Esophagus squamous epithelium (tissue), 5 donors: ENCODE measurements at regions not wholly inside any gene's neighbourhood (a gene's known extent, or its start where the extent isn't known, plus 50 kb on each side); places are given as distances from the start of the nearest gene placed in this dataset.

Experiments used
- DNase-seq: peaks from one replicate; lab custom pipeline; 2025; lab: John Stamatoyannopoulos, UW
- H3K27ac ChIP-seq, 4 donors: fragments of 200-600 bp; sonication (generic); one replicate each; pipeline ENCODE4 v1.5.1; 2016 to 2019; ENCODE audit warnings: mild to moderate bottlenecking in 1 of 4
- H3K27me3 ChIP-seq, 4 donors: fragments of 200-600 bp; sonication (generic); 1 replicate in 3 of 4; 2 replicates in 1 of 4; pipeline versions ENCODE4 v1.5.1 to v1.6.0; 2017 to 2021; ENCODE audit warnings: antibody characterized with exemption in 1 of 4
- H3K36me3 ChIP-seq, 3 donors: fragments of 200-600 bp; sonication (generic); one replicate each; pipeline ENCODE4 v1.5.1; 2016 to 2019
- H3K4me1 ChIP-seq, 3 donors: fragments of 200-600 bp; sonication (generic); one replicate each; pipeline ENCODE4 v1.5.1; 2017 to 2019
- H3K4me3 ChIP-seq, 4 donors: fragments of 200-600 bp; sonication (generic); 1 replicate in 3 of 4; 2 replicates in 1 of 4; pipeline ENCODE4 v1.5.1; 2016 to 2019; ENCODE audit warnings: mild to moderate bottlenecking in 2 of 4, moderate library complexity in 1 of 4
- H3K9me3 ChIP-seq, 3 donors: fragments of 200-600 bp; sonication (generic); one replicate each; pipeline ENCODE4 v1.5.1; 2016 to 2019
- CTCF ChIP-seq, 6 experiments: fragments of 450-650 bp in 4 of 6; fragments of 200-600 bp in 2 of 6; sonication (generic) in 2 of 6; IDR thresholded peaks; one replicate each; pipeline ENCODE4 v1.5.1; 2016 to 2019; ENCODE audit warnings: antibody characterized with exemption in 6 of 6, mild to moderate bottlenecking in 4 of 6, moderate library complexity in 4 of 6
- POLR2A ChIP-seq, 4 donors: fragments of 450-650 bp; IDR thresholded peaks; one replicate each; pipeline ENCODE4 v1.6.1; 2017; ENCODE audit warnings: antibody characterized with exemption in 4 of 4, mild to moderate bottlenecking in 4 of 4, moderate library complexity in 3 of 4
- WGBS, 2 donors: methylation state at CpG; one replicate each; pipeline ENCODE4 v1.1.5; 2018; 5-methylcytosine and 5-hydroxymethylcytosine counted together
- intact Hi-C: fragments of 100-400 bp; cut with DNase I; formaldehyde crosslinking; loops from one replicate; pipeline ENCODE4 v1.15.0; 2022
- donor health status: DM: yes; HTN: yes; CAD: no.

- intact Hi-C loops = no loop called here
- no peaks in the 10 kb centered on the region for H3K27me3 ChIP-seq
- no peaks in the 10 kb centered on the region for H3K36me3 ChIP-seq
- DNase-seq = no peak
- no peak overlapping the region for H3K4me3 ChIP-seq
- no peak overlapping the region for H3K27ac ChIP-seq
- TF ChIP-seq CTCF (IDR thresholded peaks at IDR 0.05) = no peak
- TF ChIP-seq POLR2A (IDR thresholded peaks at IDR 0.05) = no peak
- 90 to 92% methylated on average over 21 to 28 of the region's 30 CpGs for WGBS, 2 donors
- no peaks in the 10 kb centered on the region for H3K4me1 ChIP-seq
- H3K9me3 ChIP-seq = no peaks in the 10 kb centered on the region
These were observed 242.7 kb upstream of the NWD2 start for GRCh38 chr4:37001688-37002436.

DNA sequence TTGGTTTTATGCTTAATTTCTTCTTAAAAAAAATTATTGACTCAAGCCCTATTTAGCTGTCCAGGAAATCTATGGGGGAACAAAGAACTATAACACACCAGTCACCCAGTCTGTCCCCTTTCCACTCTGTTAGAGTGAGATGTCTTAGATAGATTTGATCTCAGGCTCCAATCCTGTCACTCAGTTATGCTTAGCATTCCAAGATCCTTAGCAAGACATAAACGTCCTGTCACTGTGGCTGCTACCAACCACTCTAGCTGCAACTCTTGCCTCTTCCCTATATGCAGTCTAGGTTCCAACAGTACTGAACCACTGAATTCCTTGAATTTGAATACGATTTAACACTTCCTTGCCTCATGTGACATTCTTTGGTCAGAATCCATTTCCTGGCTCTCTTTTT, 241.9 kb upstream of the NWD2 start:
- no peaks in the 10 kb centered on the region for H3K4me1 ChIP-seq
- intact Hi-C loops = no loop called here
- H3K27me3 ChIP-seq = no peaks in the 10 kb centered on the region
- no peak for DNase-seq
- no peaks in the 10 kb centered on the region for H3K36me3 ChIP-seq
- TF ChIP-seq POLR2A (IDR thresholded peaks at IDR 0.05) (no peak), CTCF (IDR thresholded peaks at IDR 0.05) (no peak)
- H3K4me3 ChIP-seq = no peak overlapping the region
- no peaks in the 10 kb centered on the region for H3K9me3 ChIP-seq
- H3K27ac ChIP-seq = no peak overlapping the region
- 40 to 43% methylated on average over 2 of the region's 2 CpGs for WGBS, 2 donors

DNA sequence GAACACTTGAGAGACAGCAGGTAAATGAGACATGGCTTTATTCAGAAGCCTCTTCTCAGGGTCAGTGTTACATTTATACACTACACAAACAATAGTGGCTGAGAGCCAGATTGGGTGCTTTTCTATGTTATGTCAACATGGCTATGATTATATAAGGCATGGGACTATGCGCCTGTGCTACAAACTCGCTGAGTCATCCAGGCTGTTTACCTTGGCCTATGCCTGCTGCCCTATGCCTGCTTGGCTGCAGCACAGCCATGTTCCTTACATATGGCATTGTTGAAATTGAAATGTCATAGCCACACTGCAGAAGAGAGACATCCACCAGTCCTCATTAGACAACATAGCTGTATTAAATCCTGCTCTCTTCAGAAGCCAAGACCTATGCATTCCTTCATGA, 236.3 kb upstream of the NWD2 start:
- Histone ChIP-seq H3K4me1 (no peaks in the 10 kb centered on the region), H3K9me3 (no peaks in the 10 kb centered on the region), H3K4me3 (no peak overlapping the region), H3K27ac (no peak overlapping the region), H3K27me3 (no peaks in the 10 kb centered on the region), H3K36me3 (no peaks in the 10 kb centered on the region)
- no peak for DNase-seq
- WGBS, 2 donors = 15 to 30% methylated on average over 2 of the region's 2 CpGs
- intact Hi-C loops = no loop called here
- no peak for TF ChIP-seq CTCF (IDR thresholded peaks at IDR 0.05)
- no peak for TF ChIP-seq POLR2A (IDR thresholded peaks at IDR 0.05)

DNA sequence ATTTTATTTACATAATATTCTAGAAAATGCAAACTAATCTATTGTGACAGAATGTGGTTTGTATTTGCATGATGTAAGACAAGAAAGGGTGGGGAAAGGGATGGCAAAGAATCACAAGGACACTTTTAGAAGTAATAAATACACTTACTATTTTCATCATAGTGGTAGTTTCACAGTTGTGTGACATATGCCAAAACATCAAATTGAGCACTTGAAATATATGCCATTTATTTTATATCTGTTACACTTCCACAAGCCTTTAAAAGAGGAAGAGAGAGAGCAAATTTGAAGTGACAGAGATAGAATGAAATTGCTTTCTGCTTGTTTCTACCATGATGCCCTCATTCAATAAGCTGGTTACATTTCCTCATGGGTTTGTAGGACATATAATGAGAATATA, 230.0 kb upstream of the NWD2 start:
- intact Hi-C loops = no loop called here
- H3K4me1 ChIP-seq = no peaks in the 10 kb centered on the region
- H3K27me3 ChIP-seq = no peaks in the 10 kb centered on the region
- no peak overlapping the region for H3K27ac ChIP-seq
- H3K9me3 ChIP-seq = no peaks in the 10 kb centered on the region
- no peak for DNase-seq
- no peaks in the 10 kb centered on the region for H3K36me3 ChIP-seq
- no peak for TF ChIP-seq CTCF (IDR thresholded peaks at IDR 0.05)
- no peak for TF ChIP-seq POLR2A (IDR thresholded peaks at IDR 0.05)
- H3K4me3 ChIP-seq = no peak overlapping the region

DNA sequence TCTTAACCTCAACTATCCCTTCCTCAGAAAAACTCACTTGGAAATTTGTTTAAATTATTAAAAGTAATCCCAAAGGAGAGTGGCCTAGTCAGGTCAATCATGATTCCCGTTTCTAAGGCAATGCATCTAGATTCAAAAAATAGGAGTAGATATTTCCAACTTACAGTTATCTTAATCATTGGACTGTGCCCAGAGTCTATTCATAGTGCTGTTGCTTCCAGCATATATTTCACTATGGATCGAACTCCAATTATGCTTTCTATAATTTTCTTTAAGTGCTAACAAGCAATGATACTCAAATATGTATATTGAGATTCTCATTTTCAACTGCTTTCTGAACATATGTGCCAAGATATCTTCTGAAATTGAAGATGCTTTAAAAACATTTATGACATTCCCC, 229.2 kb upstream of the NWD2 start:
- Histone ChIP-seq H3K4me3 (no peak overlapping the region), H3K36me3 (no peaks in the 10 kb centered on the region), H3K27ac (no peak overlapping the region), H3K4me1 (no peaks in the 10 kb centered on the region), H3K27me3 (no peaks in the 10 kb centered on the region), H3K9me3 (no peaks in the 10 kb centered on the region)
- intact Hi-C loops = no loop called here
- TF ChIP-seq POLR2A (IDR thresholded peaks at IDR 0.05) (no peak), CTCF (IDR thresholded peaks at IDR 0.05) (no peak)
- no peak for DNase-seq
- 76 to 87% methylated on average over 2 of the region's 2 CpGs for WGBS, 2 donors
